HG02885 (cell line): ENCODE measurements at regions not wholly inside any gene's neighbourhood (a gene's known extent, or its start where the extent isn't known, plus 50 kb on each side); places are given as distances from the start of the nearest gene placed in this dataset.

Experiments used
- ATAC-seq: cut with Tn5 transposase; IDR thresholded peaks from one replicate; pipeline ENCODE4 v1.9.1; 2021; ENCODE audit warnings: mild to moderate bottlenecking; ENCODE audit not compliant: unreplicated experiment, poor library complexity

GRCh38 chr15:61746589-61746988, 313.7 kb downstream of the VPS13C start:
- no peak for ATAC-seq

GRCh38 chr15:61743345-61743909, 316.8 kb downstream of the VPS13C start:
- no peak for ATAC-seq

GRCh38 chr15:61742591-61742990, 317.7 kb downstream of the VPS13C start:
- ATAC-seq: no peak

GRCh38 chr15:61736790-61737189, 323.5 kb downstream of the VPS13C start:
- no peak for ATAC-seq

- ATAC-seq: no peak
Measured at GRCh38 chr15:61731099-61731498, 329.1 kb downstream of the VPS13C start.

- no peak for ATAC-seq
Measured at GRCh38 chr15:61729646-61730045, 330.6 kb downstream of the VPS13C start.

- ATAC-seq: no peak
Measured at GRCh38 chr15:61726166-61726565, 334.1 kb downstream of the VPS13C start.

GRCh38 chr15:61725251-61725650, 335.0 kb downstream of the VPS13C start:
- ATAC-seq: no peak

GRCh38 chr15:61724251-61724939, 335.9 kb downstream of the VPS13C start:
- ATAC-seq: no peak

GRCh38 chr15:61721418-61721817, 338.8 kb downstream of the VPS13C start:
- no peak for ATAC-seq

GRCh38 chr15:61720197-61720704, 340.0 kb downstream of the VPS13C start:
- ATAC-seq: no peak

GRCh38 chr15:61715082-61715481, 345.2 kb downstream of the VPS13C start:
- no peak for ATAC-seq

GRCh38 chr15:61712129-61712759, 348.0 kb downstream of the VPS13C start:
- no peak for ATAC-seq

- no peak for ATAC-seq
Measured at GRCh38 chr15:61702224-61703020, 357.8 kb downstream of the VPS13C start.

GRCh38 chr15:61701455-61701854, 358.8 kb downstream of the VPS13C start:
- no peak for ATAC-seq

- no peak for ATAC-seq
Measured at GRCh38 chr15:61700803-61701202, 359.4 kb downstream of the VPS13C start.

- ATAC-seq: no peak
Measured at GRCh38 chr15:61697796-61698195, 362.5 kb downstream of the VPS13C start.

GRCh38 chr15:61689067-61689466, 371.2 kb downstream of the VPS13C start:
- ATAC-seq: no peak

GRCh38 chr15:61687651-61688050, 372.6 kb downstream of the VPS13C start:
- ATAC-seq: no peak

- ATAC-seq: no peak
Measured at GRCh38 chr15:61687124-61687523, 373.1 kb downstream of the VPS13C start.

GRCh38 chr15:61685971-61686370, 374.3 kb downstream of the VPS13C start:
- ATAC-seq: no peak
